Thyroid gland (tissue), 4 donors: ENCODE measurements at regions not wholly inside any gene's neighbourhood (a gene's known extent, or its start where the extent isn't known, plus 50 kb on each side); places are given as distances from the start of the nearest gene placed in this dataset.

Experiments
- CTCF ChIP-seq, 6 experiments: fragments of 200-600 bp in 3 of 6; fragments of 450-650 bp in 3 of 6; sonication (generic) in 3 of 6; IDR thresholded peaks; one replicate each; pipeline ENCODE4 v1.5.1; 2016 to 2019; ENCODE audit warnings: antibody characterized with exemption in 6 of 6, mild to moderate bottlenecking in 2 of 6, inconsistent platforms in 1 of 6, moderate library complexity in 1 of 6
- POLR2A ChIP-seq, 2 donors: fragments of 450-650 bp; IDR thresholded peaks; one replicate each; pipeline ENCODE4 v1.6.1; 2017; ENCODE audit warnings: antibody characterized with exemption in 2 of 2, mild to moderate bottlenecking in 2 of 2, moderate library complexity in 1 of 2

GRCh38 chr11:122214567-122214966 lies 98.6 kb upstream of the BLID start:
- TF ChIP-seq CTCF (IDR thresholded peaks at IDR 0.05), result no peak
- no peak for TF ChIP-seq POLR2A (IDR thresholded peaks at IDR 0.05)
